Activated naive CD8-positive, alpha-beta T cell treated with anti-CD3 and anti-CD28 coated beads, Interleukin-2, amount 50 U/mL, for 24 hours (primary cell): ENCODE measurements at regions not wholly inside any gene's neighbourhood (a gene's known extent, or its start where the extent isn't known, plus 50 kb on each side); places are given as distances from the start of the nearest gene placed in this dataset.

Source experiments
- ATAC-seq: fragments of 150-1000 bp; cut with Tn5 transposase; one replicate; pipeline ENCODE4 v1.10.0; 2021
- DNase-seq: peaks from one replicate; pipeline ENCODE4 v3.0.0; 2021
- H3K27ac Mint-ChIP-seq: one replicate; pipeline ENCODE4 v1.8.0; 2021; ENCODE audit warnings: mild to moderate bottlenecking, mixed read lengths
- H3K27me3 Mint-ChIP-seq: one replicate; pipeline ENCODE4 v1.8.0; 2021; ENCODE audit warnings: mixed read lengths
- H3K36me3 Mint-ChIP-seq: one replicate; pipeline ENCODE4 v1.8.0; 2021; ENCODE audit warnings: low read depth, mixed read lengths
- H3K4me1 Mint-ChIP-seq: one replicate; pipeline ENCODE4 v1.8.0; 2021; ENCODE audit warnings: mixed read lengths
- H3K4me3 Mint-ChIP-seq: one replicate; pipeline ENCODE4 v1.8.0; 2021; ENCODE audit warnings: mild to moderate bottlenecking, moderate library complexity, mixed read lengths
- H3K9me3 Mint-ChIP-seq: one replicate; pipeline ENCODE4 v1.8.0; 2021; ENCODE audit warnings: mixed read lengths

DNA sequence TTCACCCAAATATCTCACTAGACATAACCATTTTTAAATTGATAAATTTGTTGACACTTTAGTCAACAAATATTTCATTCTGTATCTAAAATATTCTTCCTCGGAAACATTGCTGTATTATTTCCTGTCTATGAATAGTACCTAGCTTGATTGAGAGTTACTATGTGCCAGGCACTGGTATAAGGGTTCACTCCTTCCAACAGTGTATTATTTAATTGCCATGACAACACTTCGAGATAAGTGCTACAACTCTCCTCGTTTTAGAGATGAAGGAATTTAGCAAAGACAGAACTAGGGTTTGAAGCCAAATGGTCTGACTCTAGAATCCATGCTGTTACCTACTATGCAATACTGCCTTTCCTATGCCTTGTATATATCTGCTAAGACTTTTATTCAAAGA, 287.2 kb downstream of the YTHDC2 start:
- DNase-seq (no peak), ATAC-seq (no peak)
- Mint-ChIP-seq H3K27ac (no peak overlapping the region), H3K27me3 (no peaks in the 10 kb centered on the region), H3K4me1 (no peaks in the 10 kb centered on the region), H3K9me3 (peaks cover 9% of the 10 kb centered on the region), H3K4me3 (no peak overlapping the region), H3K36me3 (no peaks in the 10 kb centered on the region)

DNA sequence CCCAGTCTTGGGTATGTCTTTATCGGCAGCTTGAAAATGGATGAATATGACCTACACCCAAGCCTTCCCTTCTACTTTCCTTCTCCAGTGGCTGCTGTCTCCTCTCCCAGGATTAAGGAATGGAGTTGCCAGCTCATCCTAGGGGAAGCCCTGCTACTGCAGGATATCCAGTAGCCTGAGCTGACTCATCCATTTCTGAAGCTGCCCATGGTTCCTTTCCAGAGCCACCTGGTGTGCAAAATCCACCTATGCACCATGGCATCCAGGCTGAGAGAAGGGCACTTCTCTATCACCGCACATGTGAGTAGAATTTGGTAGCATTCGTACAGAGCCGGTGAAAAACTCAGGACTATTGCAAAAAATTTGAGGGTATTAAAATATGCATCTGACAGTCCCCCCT, 290.8 kb downstream of the YTHDC2 start:
- H3K36me3 Mint-ChIP-seq = no peaks in the 10 kb centered on the region
- no peaks in the 10 kb centered on the region for H3K4me1 Mint-ChIP-seq
- ATAC-seq (no peak), DNase-seq (no peak)
- no peaks in the 10 kb centered on the region for H3K27me3 Mint-ChIP-seq
- no peak overlapping the region for H3K4me3 Mint-ChIP-seq
- peaks cover 9% of the 10 kb centered on the region for H3K9me3 Mint-ChIP-seq
- no peak overlapping the region for H3K27ac Mint-ChIP-seq

DNA sequence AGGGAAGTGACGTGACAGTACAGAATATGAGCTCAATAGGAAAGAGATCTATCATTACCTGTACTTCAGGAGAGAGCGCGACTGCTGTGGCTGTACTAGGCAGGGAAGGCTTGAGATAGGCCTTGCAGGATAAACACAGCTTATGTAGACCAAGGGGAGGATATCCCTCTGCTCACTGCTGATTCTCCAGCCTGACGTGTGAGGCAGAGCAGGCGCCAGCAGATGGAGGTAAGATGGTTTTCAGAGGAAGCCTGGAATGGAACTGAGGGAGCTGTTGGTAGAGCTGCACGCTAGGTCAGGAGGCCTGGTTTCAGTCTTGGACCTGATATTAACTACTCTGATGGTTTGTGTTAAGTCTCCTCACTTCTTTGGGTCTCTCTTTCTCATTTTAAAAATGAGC, 291.4 kb downstream of the YTHDC2 start:
- no peaks in the 10 kb centered on the region for H3K36me3 Mint-ChIP-seq

DNA sequence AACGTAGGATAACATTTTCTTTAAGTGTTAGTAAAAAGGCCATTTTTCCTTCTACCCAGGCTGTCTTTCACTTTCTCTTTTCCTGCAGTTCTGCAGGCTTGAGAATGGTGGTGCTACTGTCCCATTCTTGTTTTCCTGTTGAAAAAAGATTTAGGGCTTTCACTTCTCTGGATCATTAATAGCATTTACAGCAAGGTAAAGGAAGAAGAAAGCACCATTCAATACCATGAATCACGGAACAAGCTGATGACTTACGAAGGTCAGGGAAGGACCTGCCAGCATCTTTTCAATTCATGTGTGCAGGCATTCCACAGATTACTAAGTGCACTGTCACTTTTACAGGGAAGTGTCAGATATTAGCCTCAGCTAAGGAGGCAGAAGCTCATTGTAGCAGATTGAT, 292.8 kb downstream of the YTHDC2 start:
- no peaks in the 10 kb centered on the region for H3K4me1 Mint-ChIP-seq
- H3K9me3 Mint-ChIP-seq = peaks cover 9% of the 10 kb centered on the region
- H3K27me3 Mint-ChIP-seq = no peaks in the 10 kb centered on the region
- no peak overlapping the region for H3K27ac Mint-ChIP-seq
- DNase-seq = no peak
- ATAC-seq = no peak
- no peak overlapping the region for H3K4me3 Mint-ChIP-seq
- no peaks in the 10 kb centered on the region for H3K36me3 Mint-ChIP-seq

More for the DNA sequence above, 291.4 kb downstream of the YTHDC2 start:
- Mint-ChIP-seq H3K27ac (no peak overlapping the region), H3K27me3 (no peaks in the 10 kb centered on the region), H3K4me3 (no peak overlapping the region), H3K4me1 (no peaks in the 10 kb centered on the region), H3K9me3 (peaks cover 9% of the 10 kb centered on the region)
- ATAC-seq = no peak
- no peak for DNase-seq

DNA sequence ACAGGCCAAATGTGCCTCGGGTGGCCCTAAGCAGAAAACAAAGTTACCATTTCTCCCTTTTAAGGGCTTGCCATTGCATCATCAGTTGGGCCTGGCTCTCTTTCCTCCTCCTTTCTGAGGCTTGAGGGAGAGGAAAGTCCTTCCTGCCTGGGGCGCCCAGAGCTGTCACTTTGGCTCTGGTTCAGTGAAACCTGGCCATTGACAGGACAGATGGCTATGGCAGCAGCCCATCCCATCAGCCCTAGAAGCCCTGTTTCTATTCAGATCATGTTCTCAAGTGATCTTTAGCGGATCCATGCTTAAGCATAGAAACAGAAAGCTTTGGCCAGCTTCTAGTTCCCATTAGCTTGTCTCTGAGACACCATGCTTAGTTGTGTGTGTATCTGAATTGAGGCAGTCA, 293.4 kb downstream of the YTHDC2 start:
- H3K9me3 Mint-ChIP-seq = peaks cover 9% of the 10 kb centered on the region
- H3K4me1 Mint-ChIP-seq = no peaks in the 10 kb centered on the region
- no peaks in the 10 kb centered on the region for H3K36me3 Mint-ChIP-seq
- H3K27ac Mint-ChIP-seq = no peak overlapping the region
- no peak overlapping the region for H3K4me3 Mint-ChIP-seq
- peaks cover 1% of the 10 kb centered on the region for H3K27me3 Mint-ChIP-seq
- DNase-seq (no peak), ATAC-seq (no peak)

DNA sequence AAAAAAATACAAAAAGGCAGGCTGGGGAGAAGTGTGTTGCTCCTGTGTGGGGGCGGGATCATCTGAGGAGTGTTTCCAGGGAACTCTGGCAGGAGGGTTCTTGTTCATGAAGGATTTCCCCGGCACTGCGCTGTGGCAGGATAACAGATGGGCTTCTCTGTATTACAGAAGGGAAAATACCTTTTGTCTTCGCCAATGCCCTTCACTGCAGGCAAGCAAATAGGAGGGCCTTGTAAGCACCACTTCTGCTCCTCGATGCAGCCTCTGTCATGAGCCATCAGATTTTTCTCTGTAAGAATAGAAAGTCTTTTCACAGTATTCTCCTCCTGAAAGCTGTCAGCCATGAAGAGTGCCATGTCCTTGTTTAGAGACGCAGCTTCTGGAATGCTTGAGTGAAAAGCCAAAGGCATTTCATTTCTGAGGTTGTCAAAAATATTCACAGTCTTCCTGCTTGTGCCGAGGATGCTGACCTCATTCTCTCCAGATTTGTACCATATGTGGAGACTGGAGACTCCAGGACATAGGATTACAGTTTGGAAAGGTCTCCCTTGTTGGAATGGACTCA, 294.0 kb downstream of the YTHDC2 start:
- ATAC-seq (no peak), DNase-seq (no peak)
- H3K27ac Mint-ChIP-seq = no peak overlapping the region
- H3K9me3 Mint-ChIP-seq = peaks cover 9% of the 10 kb centered on the region
- peaks cover 1% of the 10 kb centered on the region for H3K27me3 Mint-ChIP-seq
- no peak overlapping the region for H3K4me3 Mint-ChIP-seq
- no peaks in the 10 kb centered on the region for H3K36me3 Mint-ChIP-seq
- no peaks in the 10 kb centered on the region for H3K4me1 Mint-ChIP-seq

DNA sequence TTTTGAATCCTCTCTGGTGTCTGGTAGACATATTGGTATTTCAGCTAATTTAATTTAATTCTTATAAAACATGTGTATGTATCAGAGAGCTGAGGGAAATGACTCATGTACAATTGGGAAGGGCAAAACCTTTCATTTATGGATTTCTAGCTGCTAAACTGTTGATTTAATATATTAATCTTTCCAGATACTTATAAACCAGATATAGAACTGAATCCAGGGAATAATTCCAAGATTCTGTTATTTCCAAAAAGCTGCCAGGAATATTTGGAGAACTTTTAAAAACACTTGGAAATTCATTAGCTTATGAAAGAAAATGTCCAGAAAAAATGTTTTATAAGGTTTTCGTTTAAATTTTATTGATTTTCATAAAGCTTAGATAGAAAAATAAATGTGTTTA, 295.5 kb downstream of the YTHDC2 start:
- Mint-ChIP-seq H3K9me3 (peaks cover 5% of the 10 kb centered on the region), H3K27ac (no peak overlapping the region), H3K36me3 (no peaks in the 10 kb centered on the region), H3K4me1 (no peaks in the 10 kb centered on the region), H3K4me3 (no peak overlapping the region), H3K27me3 (peaks cover 1% of the 10 kb centered on the region)
- DNase-seq (no peak), ATAC-seq (no peak)

DNA sequence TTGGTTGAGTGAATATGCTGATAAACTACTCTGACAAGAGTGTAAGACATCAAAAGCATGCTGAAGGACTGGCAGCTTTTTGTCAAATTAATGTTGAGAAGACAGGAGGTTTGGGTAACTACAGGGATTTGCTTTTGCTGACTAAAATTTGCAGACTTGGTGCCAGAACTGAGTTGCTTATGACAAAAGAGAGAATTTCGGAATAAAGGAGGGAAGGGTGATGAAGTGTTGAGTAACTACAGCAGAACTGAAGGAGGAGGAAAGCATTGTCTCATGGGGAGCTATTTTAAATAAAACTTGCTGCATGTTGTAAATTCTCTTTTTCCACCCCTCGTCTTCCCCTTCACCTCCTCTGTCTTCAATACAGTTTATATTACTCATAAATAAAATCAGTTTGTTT, 296.1 kb downstream of the YTHDC2 start:
- DNase-seq (no peak), ATAC-seq (no peak)
- H3K27me3 Mint-ChIP-seq = peaks cover 1% of the 10 kb centered on the region
- no peak overlapping the region for H3K4me3 Mint-ChIP-seq
- H3K27ac Mint-ChIP-seq = no peak overlapping the region
- H3K36me3 Mint-ChIP-seq = no peaks in the 10 kb centered on the region
- no peaks in the 10 kb centered on the region for H3K4me1 Mint-ChIP-seq
- peaks cover 3% of the 10 kb centered on the region for H3K9me3 Mint-ChIP-seq

DNA sequence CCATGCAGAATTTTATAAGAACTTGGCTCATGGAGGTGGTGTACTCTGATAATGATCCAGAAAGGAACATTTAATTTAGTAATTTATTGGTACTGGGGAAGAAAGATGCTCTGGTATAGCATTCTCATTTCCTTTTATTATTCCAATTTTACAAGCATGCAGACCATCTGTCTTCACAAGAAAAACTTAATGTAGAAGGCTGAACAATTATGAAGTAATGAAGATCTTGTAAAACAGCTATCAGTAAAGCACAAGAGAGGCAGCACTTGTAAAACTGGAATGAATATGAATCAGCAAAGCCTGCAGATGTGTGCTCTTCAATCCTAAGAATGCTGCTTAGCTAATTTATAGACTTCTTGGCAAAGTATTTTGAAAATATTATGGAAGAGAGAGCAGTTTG, 300.0 kb downstream of the YTHDC2 start:
- DNase-seq = no peak
- H3K9me3 Mint-ChIP-seq = no peaks in the 10 kb centered on the region
- peaks cover 1% of the 10 kb centered on the region for H3K27me3 Mint-ChIP-seq
- H3K4me3 Mint-ChIP-seq = no peak overlapping the region
- H3K27ac Mint-ChIP-seq = no peak overlapping the region
- no peaks in the 10 kb centered on the region for H3K4me1 Mint-ChIP-seq
- no peak for ATAC-seq
- no peaks in the 10 kb centered on the region for H3K36me3 Mint-ChIP-seq

DNA sequence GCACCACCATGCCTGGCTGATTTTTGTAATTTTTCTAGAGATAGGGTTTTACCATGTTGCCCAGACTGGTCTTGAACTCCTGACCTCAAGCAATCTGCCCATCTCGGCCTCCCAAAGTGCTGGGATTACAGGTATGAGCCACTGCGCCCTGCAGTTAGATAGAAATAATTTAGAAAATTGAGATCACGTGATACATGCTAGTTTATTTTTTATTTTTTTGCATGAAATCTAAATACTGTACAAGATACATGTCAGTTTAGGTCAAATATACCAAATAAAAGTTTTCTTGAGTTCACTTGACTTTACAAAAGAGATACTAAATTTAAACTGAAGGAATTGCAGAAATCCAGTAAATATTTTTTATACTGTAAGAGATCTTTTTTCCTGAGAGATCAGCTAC, 304.2 kb downstream of the YTHDC2 start:
- Mint-ChIP-seq H3K4me3 (no peak overlapping the region), H3K36me3 (no peaks in the 10 kb centered on the region), H3K27me3 (no peaks in the 10 kb centered on the region), H3K9me3 (no peaks in the 10 kb centered on the region), H3K4me1 (no peaks in the 10 kb centered on the region), H3K27ac (no peak overlapping the region)
- DNase-seq (no peak), ATAC-seq (no peak)

DNA sequence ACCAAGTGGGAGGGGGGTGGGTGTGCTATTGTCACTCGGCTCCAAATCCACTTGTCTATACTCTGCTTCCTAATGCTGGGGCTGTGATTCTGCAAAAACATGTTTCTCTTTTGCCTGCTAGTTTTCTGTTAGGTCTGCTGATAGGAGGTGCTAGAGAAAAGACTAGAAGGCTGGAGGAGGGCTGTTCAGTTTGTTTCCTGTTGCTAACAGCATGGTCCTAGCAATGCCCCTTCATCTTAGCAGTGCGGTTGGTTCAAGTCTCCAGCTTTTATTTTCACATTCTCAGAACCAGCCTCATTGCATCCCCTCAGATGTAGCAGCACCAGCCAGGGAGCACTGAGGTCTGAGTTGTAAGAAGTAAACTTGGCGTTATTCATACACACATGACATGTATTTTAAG, 310.2 kb downstream of the YTHDC2 start:
- no peaks in the 10 kb centered on the region for H3K27me3 Mint-ChIP-seq
- ATAC-seq = no peak

DNA sequence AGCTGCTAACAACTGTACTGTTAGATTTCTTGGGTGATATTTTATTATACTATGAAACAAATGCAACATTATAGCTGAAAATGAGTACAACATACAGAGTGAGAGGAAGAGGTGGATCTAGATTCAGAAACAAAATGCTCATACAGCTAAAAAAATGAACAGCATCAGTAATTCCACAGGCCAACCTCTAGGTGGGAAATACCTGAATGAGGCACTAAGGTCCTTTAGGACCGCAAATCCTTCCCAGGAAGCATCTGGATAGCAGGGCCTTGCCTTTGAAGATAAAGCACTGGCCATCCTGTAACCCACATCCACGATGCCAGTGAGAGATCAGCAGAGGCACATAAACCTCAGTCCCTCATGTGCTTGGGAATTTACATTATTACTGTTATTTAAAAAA, 310.8 kb downstream of the YTHDC2 start:
- Mint-ChIP-seq H3K27ac (no peak overlapping the region), H3K27me3 (no peaks in the 10 kb centered on the region), H3K36me3 (no peaks in the 10 kb centered on the region), H3K4me1 (no peaks in the 10 kb centered on the region), H3K4me3 (no peak overlapping the region), H3K9me3 (peaks cover 9% of the 10 kb centered on the region)
- DNase-seq = no peak
- ATAC-seq = no peak

More for the DNA sequence above, 310.2 kb downstream of the YTHDC2 start:
- H3K4me1 Mint-ChIP-seq = no peaks in the 10 kb centered on the region
- no peak overlapping the region for H3K27ac Mint-ChIP-seq
- no peak for DNase-seq
- no peaks in the 10 kb centered on the region for H3K36me3 Mint-ChIP-seq
- peaks cover 9% of the 10 kb centered on the region for H3K9me3 Mint-ChIP-seq
- no peak overlapping the region for H3K4me3 Mint-ChIP-seq

DNA sequence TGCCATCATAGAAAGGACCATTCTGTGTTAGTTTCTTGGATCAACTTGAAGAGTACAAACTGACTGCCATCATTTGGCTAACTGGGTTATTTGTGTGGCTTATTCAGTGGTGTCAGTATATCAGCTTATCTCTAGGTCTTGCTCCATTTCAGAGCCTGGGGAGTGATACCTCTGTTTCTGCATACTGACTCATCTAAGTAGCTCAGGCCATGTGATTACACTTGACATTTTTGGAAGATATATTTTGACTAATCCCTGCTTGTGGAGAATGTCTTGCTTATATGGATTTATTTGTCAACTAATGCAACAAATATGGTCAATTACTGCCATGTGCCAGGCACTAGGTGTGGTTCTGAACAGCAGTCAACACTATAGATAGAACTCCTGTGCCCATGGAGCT, 311.7 kb downstream of the YTHDC2 start:
- ATAC-seq = no peak
- Mint-ChIP-seq H3K4me1 (no peaks in the 10 kb centered on the region), H3K27ac (no peak overlapping the region), H3K4me3 (no peak overlapping the region), H3K27me3 (no peaks in the 10 kb centered on the region), H3K9me3 (peaks cover 9% of the 10 kb centered on the region), H3K36me3 (no peaks in the 10 kb centered on the region)
- no peak for DNase-seq

DNA sequence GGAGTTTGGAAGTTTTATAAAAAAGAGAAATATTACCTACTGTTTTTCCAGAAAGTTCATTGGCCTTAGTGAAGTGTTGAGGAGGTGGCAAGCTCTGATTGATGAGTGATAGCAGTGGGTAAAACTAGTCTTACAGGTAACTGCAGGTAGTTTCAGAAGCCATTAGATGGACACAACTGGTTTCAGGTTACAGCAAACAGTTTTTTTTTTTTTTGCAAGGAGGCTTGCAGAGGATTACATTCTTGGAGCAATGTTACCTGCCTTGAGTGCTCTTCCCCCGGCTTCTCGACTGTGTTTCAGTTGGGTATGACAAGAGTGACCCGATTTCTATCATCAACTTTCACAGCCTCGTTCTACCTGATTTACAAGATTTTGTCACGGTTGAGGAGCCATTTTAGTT, 333.4 kb downstream of the YTHDC2 start:
- Mint-ChIP-seq H3K36me3 (no peaks in the 10 kb centered on the region), H3K27me3 (no peaks in the 10 kb centered on the region), H3K9me3 (peaks cover 4% of the 10 kb centered on the region), H3K27ac (no peak overlapping the region), H3K4me3 (no peak overlapping the region), H3K4me1 (no peaks in the 10 kb centered on the region)
- DNase-seq (no peak), ATAC-seq (no peak)

DNA sequence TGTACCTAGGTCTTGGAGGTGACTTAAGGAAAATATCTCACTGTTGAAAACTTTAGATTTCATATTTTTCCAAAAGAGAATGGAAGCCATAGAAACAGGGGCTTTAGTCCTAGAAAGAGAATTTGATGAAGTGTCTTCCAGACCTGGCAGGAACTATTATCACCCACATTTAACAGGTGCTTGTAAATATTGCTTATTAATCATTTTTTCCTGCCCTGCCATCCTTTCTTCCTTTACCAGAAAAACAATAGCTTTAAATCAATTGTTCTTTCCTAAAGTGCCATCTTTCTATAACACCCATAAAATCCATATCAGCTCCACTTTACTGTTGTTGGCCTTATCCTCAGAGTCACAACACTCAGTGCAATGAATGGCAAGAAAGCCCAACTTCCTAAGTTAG, 350.9 kb downstream of the YTHDC2 start:
- ATAC-seq = no peak
- DNase-seq = no peak
- Mint-ChIP-seq H3K9me3 (no peaks in the 10 kb centered on the region), H3K36me3 (peaks cover 1% of the 10 kb centered on the region), H3K27me3 (no peaks in the 10 kb centered on the region), H3K4me3 (no peak overlapping the region), H3K4me1 (no peaks in the 10 kb centered on the region), H3K27ac (no peak overlapping the region)

DNA sequence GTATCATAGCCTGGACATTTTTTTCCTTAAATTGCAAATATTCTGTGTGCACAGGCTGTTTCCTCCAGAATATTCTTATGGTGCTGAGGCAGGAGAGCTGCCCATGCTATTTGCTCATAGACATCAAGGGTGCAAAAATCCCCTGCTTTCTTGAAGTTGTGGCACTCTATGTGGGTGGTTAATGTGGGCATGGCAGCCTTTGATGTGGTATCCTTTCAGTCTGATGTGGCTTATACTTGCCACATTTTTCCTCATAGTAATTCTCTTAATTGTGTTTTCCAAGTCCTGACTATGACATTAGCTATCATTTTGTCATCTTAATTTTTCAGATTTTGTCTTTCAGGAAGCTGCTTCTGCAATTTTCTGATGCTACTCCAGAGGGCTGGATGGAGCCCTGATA, 353.3 kb downstream of the YTHDC2 start:
- no peak overlapping the region for H3K27ac Mint-ChIP-seq
- DNase-seq (no peak), ATAC-seq (no peak)
- H3K9me3 Mint-ChIP-seq = peaks cover 6% of the 10 kb centered on the region
- H3K4me1 Mint-ChIP-seq = no peaks in the 10 kb centered on the region
- peaks cover 2% of the 10 kb centered on the region for H3K27me3 Mint-ChIP-seq
- peaks cover 1% of the 10 kb centered on the region for H3K36me3 Mint-ChIP-seq
- H3K4me3 Mint-ChIP-seq = no peak overlapping the region
